ENCODE measurements at regions not wholly inside any gene's neighbourhood (a gene's known extent, or its start where the extent isn't known, plus 50 kb on each side); places are given as distances from the start of the nearest gene placed in this dataset.

DNA sequence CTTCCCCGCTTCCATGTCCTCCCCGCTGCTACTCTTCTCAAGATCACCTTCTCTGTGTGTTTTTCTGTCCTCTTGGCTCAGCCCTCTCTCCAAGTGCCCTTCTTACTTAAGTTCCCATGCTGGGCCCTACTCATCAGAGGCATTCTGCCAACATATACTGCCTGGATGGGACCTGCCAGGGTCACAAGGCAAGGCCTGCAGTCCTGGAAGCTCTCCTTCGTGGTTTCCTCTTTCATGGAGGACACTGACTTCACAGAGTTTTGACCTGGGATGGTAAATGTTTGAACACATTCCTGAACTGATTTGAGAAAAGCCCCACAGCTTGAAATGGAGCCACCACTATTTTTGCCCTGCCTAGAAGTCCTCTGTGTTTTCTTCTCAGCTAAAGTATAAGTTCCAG lies 140.9 kb downstream of the TMEM30B start:
- Mint-ChIP-seq H3K4me3 (no peak overlapping the region), H3K27ac (no peak overlapping the region), H3K9me3 (ENCODE audit: insufficient read depth) (no peaks in the 10 kb centered on the region), H3K4me1 (ENCODE audit: low read depth) (no peaks in the 10 kb centered on the region), H3K36me3 (ENCODE audit: low read depth) (no peaks in the 10 kb centered on the region), H3K27me3 (ENCODE audit: low read depth) (no peaks in the 10 kb centered on the region)
- POLR2A ChIA-PET: interaction anchor here (0.6 kb wide), 1 partner anchor 646 kb away, joined by 3 read pairs; no protein-coding TSS in a partner anchor
- ATAC-seq (no peak), DNase-seq (no peak)
- CTCF ChIA-PET: no interaction called here

GRCh38 chr14:61139006-61139599 lies 142.0 kb downstream of the TMEM30B start:
- H3K27me3 Mint-ChIP-seq (ENCODE audit: low read depth): no peaks in the 10 kb centered on the region
- H3K4me1 Mint-ChIP-seq (ENCODE audit: low read depth): no peaks in the 10 kb centered on the region
- no peak overlapping the region for H3K27ac Mint-ChIP-seq
- ATAC-seq (no peak), DNase-seq (no peak)
- ChIA-PET CTCF (no interaction called here), POLR2A (no interaction called here)
- H3K9me3 Mint-ChIP-seq (ENCODE audit: insufficient read depth): no peaks in the 10 kb centered on the region
- H3K36me3 Mint-ChIP-seq (ENCODE audit: low read depth): no peaks in the 10 kb centered on the region
- H3K4me3 Mint-ChIP-seq: no peak overlapping the region

GRCh38 chr14:61132894-61133293 lies 148.2 kb downstream of the TMEM30B start:
- POLR2A ChIA-PET: no interaction called here
- ATAC-seq (no peak), DNase-seq (no peak)
- Mint-ChIP-seq H3K27me3 (ENCODE audit: low read depth) (peaks cover 2% of the 10 kb centered on the region), H3K36me3 (ENCODE audit: low read depth) (no peaks in the 10 kb centered on the region), H3K9me3 (ENCODE audit: insufficient read depth) (no peaks in the 10 kb centered on the region), H3K4me3 (no peak overlapping the region), H3K27ac (no peak overlapping the region), H3K4me1 (ENCODE audit: low read depth) (no peaks in the 10 kb centered on the region)
- CTCF ChIA-PET: no interaction called here

DNA sequence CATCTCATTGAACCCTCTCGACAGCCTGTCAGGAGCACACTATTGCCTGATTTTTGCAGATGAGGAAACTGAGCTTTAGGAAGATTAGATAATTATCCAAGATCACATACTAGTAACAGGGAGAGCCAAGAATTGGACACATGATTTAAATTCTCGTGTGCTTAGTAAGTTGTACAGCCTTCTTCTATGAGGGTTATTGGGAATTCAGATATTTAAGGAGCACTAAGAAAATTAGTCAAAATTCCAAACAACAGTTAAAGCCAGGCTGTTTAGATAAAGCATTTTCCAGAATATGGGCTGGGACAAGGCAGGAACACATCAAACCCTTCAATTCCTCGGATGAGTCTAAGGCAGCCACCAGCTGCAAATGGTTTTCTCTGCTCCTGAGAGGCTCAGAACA lies 148.8 kb downstream of the TMEM30B start:
- H3K27me3 Mint-ChIP-seq (ENCODE audit: low read depth): peaks cover 2% of the 10 kb centered on the region
- H3K27ac Mint-ChIP-seq: no peak overlapping the region
- DNase-seq (no peak), ATAC-seq (no peak)
- H3K4me3 Mint-ChIP-seq: no peak overlapping the region
- H3K9me3 Mint-ChIP-seq (ENCODE audit: insufficient read depth): no peaks in the 10 kb centered on the region
- POLR2A ChIA-PET: no interaction called here
- CTCF ChIA-PET: no interaction called here
- no peaks in the 10 kb centered on the region for H3K36me3 Mint-ChIP-seq (ENCODE audit: low read depth)
- no peaks in the 10 kb centered on the region for H3K4me1 Mint-ChIP-seq (ENCODE audit: low read depth)

DNA sequence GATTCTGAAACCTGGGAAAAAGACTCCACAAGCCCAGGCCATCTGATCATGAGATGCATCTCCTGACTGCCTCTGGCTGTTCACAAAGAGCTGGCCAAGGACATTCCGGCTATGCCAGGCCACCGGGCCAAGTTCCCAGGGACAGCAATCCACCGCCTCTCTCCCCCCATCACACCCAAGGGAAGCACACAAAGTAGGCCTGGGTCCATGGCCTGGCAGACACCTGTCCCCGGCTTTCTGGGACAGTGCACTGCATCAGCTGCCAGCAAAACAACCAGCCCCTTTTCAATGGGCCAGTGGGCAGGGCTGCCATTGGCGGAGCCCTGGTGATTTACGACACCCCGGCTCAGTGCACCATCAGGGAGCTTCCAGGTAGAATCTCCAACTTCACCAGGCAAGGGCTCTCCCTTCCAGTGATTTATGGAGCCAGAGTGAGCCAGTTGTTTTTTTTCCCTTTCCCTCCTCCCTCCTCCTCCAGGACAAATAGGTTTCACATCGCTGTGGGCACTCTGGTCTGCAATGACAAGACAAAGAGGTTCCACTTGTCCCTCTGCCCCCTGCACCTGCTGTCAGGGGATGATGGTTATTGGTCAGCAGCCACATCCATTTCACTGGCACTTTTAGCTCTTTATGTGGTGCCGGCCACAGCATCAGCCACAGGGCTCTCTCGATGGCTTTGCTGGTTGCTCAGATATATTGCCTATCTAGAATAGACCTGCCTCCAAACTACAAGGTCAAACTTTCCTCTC lies 149.6 kb downstream of the SLC38A6 start:
- Mint-ChIP-seq H3K9me3 (ENCODE audit: insufficient read depth) (no peaks in the 10 kb centered on the region), H3K4me3 (no peak overlapping the region), H3K36me3 (ENCODE audit: low read depth) (no peaks in the 10 kb centered on the region), H3K27ac (no peak overlapping the region), H3K27me3 (ENCODE audit: low read depth) (peaks cover 5% of the 10 kb centered on the region), H3K4me1 (ENCODE audit: low read depth) (no peaks in the 10 kb centered on the region)
- no peak for ATAC-seq
- no peak for DNase-seq
- ChIA-PET POLR2A (no interaction called here), CTCF (interaction anchor here (0.8 kb wide), 1 partner anchor 10 kb away, joined by 3 read pairs; no protein-coding TSS in a partner anchor)

GRCh38 chr14:61129168-61129745 lies 148.2 kb downstream of the SLC38A6 start:
- POLR2A ChIA-PET: no interaction called here
- CTCF ChIA-PET: no interaction called here
- DNase-seq (no peak), ATAC-seq (no peak)
- H3K27me3 Mint-ChIP-seq (ENCODE audit: low read depth): peaks cover 5% of the 10 kb centered on the region
- no peak overlapping the region for H3K27ac Mint-ChIP-seq
- H3K4me3 Mint-ChIP-seq: no peak overlapping the region
- no peaks in the 10 kb centered on the region for H3K9me3 Mint-ChIP-seq (ENCODE audit: insufficient read depth)
- no peaks in the 10 kb centered on the region for H3K36me3 Mint-ChIP-seq (ENCODE audit: low read depth)
- no peaks in the 10 kb centered on the region for H3K4me1 Mint-ChIP-seq (ENCODE audit: low read depth)

DNA sequence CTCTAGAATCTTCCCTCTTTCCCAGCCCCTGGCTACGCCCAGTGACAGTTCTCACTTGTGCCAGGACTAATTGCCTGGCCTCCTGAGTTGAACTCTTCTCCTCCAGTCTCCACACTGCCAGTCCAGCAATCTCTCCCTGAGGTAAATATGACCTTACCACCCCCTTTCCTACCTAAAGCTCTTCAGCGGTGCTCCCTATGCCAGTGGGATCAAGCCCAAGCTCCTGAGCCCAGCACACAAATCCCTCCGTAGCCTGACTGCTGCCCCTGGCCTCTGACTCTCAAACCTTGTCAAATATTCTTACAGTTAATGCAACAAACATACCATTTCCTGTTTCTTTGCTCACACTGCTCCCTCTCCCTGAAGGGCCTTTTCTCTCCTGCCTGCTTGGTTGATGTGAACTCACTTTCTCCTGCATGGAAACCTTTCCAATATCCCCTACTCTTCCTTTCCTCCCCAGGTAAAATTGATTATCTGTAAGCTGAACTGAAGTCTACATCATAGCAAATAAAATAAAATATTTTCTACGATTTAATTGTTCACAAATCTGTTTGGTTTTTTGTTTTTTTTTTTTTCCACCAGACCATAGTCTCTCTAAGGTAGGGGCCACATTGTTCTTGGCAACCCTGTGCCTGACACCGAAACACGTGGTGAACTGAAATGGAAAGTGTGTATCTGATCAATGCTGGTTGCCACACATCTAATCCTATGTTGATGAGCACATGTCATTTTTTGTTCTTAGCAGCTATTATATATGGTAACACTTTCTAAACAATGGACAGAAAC lies 147.5 kb downstream of the SLC38A6 start:
- Mint-ChIP-seq H3K27me3 (ENCODE audit: low read depth) (peaks cover 5% of the 10 kb centered on the region), H3K36me3 (ENCODE audit: low read depth) (no peaks in the 10 kb centered on the region), H3K9me3 (ENCODE audit: insufficient read depth) (no peaks in the 10 kb centered on the region), H3K27ac (no peak overlapping the region), H3K4me3 (no peak overlapping the region), H3K4me1 (ENCODE audit: low read depth) (no peaks in the 10 kb centered on the region)
- ATAC-seq: no peak
- no peak for DNase-seq
- CTCF ChIA-PET: no interaction called here
- POLR2A ChIA-PET: interaction anchor here (0.8 kb wide), 1 partner anchor 813 kb away, joined by 4 read pairs; no protein-coding TSS in a partner anchor

DNA sequence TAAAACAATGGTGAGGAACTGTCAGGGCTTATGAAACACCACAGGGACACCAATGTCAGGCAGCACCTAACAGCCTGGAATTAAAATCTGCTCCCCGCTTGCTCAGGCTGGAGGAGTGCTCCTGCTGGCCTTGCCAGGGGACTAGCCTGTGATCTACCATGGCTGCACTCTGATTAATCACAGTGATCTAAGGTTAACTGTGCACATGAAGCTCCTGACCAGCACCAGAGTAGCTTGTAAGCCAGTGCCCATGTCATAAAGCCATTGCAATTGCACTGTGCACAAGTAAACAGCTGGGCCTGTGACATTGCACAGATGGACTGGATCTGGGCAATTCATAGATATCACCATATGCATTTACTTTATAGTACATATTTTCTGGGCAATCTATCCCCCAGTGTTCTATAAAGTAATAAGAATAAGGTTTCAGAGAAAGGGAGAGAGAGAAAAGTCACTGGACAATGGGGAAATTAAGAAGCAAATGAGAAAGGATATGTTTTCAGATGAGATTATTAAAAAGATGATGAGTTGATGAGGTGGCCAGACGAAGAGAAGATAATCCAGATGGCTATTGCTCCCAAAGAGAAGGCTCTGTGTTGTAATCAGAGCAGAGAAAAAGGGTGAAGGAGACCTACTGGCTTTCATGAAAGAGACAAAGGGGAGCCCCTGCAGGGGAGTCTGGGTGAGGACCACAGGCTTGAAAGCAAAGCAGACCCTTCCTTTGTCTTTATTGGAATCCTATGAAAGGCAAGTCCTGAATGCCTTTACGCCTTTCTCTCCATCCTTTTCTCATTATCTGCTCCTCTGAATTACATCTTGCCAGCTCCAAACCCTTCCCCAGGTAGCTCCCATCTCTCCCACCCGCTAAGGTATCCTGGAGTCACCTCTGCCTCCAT lies 145.8 kb downstream of the SLC38A6 start:
- Mint-ChIP-seq H3K4me1 (ENCODE audit: low read depth) (no peaks in the 10 kb centered on the region), H3K27ac (no peak overlapping the region), H3K4me3 (no peak overlapping the region), H3K27me3 (ENCODE audit: low read depth) (peaks cover 6% of the 10 kb centered on the region), H3K36me3 (ENCODE audit: low read depth) (no peaks in the 10 kb centered on the region), H3K9me3 (ENCODE audit: insufficient read depth) (no peaks in the 10 kb centered on the region)
- no peak for ATAC-seq
- ChIA-PET POLR2A (no interaction called here), CTCF (no interaction called here)
- no peak for DNase-seq

DNA sequence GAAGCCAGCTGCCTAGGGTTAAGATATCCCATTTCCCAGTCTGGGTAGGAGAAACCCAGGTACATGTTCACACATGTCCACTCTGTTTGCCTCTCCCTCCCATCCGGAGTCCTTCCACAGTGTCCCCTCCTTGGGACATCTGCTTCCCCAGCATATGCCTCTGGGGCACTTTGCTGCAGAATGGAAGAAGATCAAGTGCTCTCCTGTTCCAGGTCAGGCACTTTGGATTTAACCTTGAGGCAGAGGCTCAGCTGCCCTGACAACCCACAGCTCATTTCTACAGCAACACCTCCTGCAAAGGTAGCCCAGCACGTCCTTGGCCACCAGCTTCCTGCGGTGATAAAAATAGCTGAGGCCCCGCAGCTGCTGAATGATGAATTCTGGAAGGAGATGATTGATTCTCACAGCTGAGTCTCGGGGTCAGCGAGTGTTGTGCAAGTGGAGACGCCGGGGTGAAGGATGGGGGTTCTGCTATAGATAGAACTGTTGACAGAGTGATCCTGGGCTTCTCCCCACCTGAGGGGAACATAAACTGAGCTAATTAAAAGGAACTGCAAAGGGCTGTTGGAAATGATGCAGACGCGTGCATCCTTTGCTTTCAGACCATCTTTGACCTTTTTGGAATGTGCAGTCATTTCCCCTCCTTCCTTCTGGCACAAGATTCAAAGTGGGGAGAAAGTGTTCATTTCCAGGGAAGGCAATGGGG lies 145.0 kb downstream of the SLC38A6 start:
- ChIA-PET POLR2A (no interaction called here), CTCF (no interaction called here)
- no peaks in the 10 kb centered on the region for H3K9me3 Mint-ChIP-seq (ENCODE audit: insufficient read depth)
- peaks cover 6% of the 10 kb centered on the region for H3K27me3 Mint-ChIP-seq (ENCODE audit: low read depth)
- H3K27ac Mint-ChIP-seq: no peak overlapping the region
- DNase-seq (no peak), ATAC-seq (no peak)
- no peaks in the 10 kb centered on the region for H3K4me1 Mint-ChIP-seq (ENCODE audit: low read depth)
- no peaks in the 10 kb centered on the region for H3K36me3 Mint-ChIP-seq (ENCODE audit: low read depth)
- H3K4me3 Mint-ChIP-seq: no peak overlapping the region

- ChIA-PET CTCF (no interaction called here), POLR2A (no interaction called here)
- H3K4me1 Mint-ChIP-seq (ENCODE audit: low read depth): peaks cover 3% of the 10 kb centered on the region
- H3K9me3 Mint-ChIP-seq (ENCODE audit: insufficient read depth): no peaks in the 10 kb centered on the region
- ATAC-seq: no peak
- H3K27ac Mint-ChIP-seq: no peak overlapping the region
- H3K36me3 Mint-ChIP-seq (ENCODE audit: low read depth): peaks cover 2% of the 10 kb centered on the region
- no peak overlapping the region for H3K4me3 Mint-ChIP-seq
- no peak for DNase-seq
- H3K27me3 Mint-ChIP-seq (ENCODE audit: low read depth): peaks cover 7% of the 10 kb centered on the region
These were observed 144.2 kb downstream of the SLC38A6 start for GRCh38 chr14:61125041-61125866.
